ENCODE measurements at regions not wholly inside any gene's neighbourhood (a gene's known extent, or its start where the extent isn't known, plus 50 kb on each side); places are given as distances from the start of the nearest gene placed in this dataset.
"Not testable (repeated sequence)": the region's sequence is repeated elsewhere in the genome, so short reads cannot be mapped to it uniquely, and the experiment has no call there.

DNA sequence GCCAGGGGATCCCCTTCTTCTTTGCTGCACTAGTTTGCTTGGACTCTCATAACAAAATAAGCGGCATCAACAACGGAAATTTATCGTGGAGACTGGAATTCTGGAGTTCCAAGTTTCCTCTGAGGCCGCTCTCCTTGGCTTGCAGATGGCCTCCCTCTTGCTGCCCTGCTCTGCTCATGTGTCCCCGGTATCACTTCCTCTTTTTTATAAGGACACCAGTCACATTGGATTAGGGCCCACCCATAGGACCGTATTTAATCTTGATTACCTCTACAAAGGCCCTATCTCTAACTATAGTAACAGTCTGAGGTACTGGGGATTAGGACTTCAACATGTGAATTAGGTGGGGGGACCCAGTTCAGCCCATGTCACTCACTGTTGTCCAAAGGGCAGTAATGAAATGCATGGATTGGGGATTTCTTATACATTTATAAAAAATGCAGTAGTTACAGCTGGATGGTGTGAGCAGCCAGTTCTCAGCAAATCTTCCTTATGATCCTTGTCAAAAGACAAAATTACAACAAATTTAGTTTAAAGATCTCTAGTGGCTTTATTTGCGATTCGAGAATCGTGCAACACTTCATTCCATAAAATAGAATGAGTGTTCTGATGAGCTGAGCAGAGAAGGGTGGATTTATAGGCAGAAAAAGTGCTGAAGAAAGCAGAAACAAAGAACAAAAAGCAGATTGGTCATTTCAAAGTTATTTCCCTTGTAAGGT lies 59.3 kb upstream of the AKAP12 start:
- intact Hi-C loops (cut with DNase I; ENCODE audit: low total_unique reads): no loop called here
- H3K36me3 ChIP-seq: no peaks in the 10 kb centered on the region

DNA sequence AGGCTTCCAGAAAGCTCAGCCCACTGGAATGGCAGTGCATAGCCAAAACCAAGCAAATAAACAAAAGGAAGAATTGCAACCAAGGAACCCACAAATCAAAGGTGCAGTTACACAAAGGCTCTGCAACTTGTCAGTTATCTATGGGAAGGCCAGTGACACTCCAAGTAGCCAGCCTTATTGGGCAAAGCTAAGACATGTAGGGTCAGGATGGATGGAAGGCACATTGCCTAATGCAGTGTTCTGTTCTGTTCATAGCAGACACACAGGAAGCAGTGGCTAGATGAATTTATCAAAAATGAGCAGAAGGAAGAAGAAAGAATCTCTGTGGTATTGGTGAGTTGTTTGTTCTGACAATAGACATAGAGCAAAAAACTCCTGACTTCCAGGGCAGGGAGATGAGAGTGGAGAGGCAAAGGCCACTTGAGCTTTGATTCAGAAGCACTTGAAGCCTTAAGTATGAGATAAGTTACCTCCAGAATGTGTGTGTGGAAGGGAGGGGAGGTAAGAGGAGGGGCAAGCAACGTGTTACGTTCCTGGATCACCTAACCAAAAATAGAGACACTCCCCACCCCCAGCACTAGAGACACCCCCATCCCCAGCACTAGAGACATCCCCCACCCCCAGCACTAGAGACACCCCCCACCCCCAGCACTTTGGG lies 57.9 kb upstream of the AKAP12 start:
- in situ Hi-C loops (cut with MboI; ENCODE audit: low pct_ligation_motif_present in 1 of 4, low pct_unique_long_range_greater_than_20kb in 1 of 4, low sequenced_read_pairs in 3 of 4) (no loop called here), intact Hi-C loops (cut with DNase I; ENCODE audit: low total_unique reads) (no loop called here)
- WGBS, 2 donors (ENCODE audit: low coverage in 1 of 2): 85 to 90% methylated on average over 2 of the region's 2 CpGs

More for the DNA sequence above, 59.3 kb upstream of the AKAP12 start:
- H3K27ac ChIP-seq: no peak overlapping the region
- in situ Hi-C loops (cut with MboI; ENCODE audit: low pct_ligation_motif_present in 1 of 4, low pct_unique_long_range_greater_than_20kb in 1 of 4, low sequenced_read_pairs in 3 of 4): no loop called here
- TF ChIP-seq EP300 (IDR thresholded peaks at IDR 0.05; ENCODE audit: low read depth) (no peak), POLR2A (IDR thresholded peaks at IDR 0.05) (no peak)
- TF ChIP-seq, protein P1, sequence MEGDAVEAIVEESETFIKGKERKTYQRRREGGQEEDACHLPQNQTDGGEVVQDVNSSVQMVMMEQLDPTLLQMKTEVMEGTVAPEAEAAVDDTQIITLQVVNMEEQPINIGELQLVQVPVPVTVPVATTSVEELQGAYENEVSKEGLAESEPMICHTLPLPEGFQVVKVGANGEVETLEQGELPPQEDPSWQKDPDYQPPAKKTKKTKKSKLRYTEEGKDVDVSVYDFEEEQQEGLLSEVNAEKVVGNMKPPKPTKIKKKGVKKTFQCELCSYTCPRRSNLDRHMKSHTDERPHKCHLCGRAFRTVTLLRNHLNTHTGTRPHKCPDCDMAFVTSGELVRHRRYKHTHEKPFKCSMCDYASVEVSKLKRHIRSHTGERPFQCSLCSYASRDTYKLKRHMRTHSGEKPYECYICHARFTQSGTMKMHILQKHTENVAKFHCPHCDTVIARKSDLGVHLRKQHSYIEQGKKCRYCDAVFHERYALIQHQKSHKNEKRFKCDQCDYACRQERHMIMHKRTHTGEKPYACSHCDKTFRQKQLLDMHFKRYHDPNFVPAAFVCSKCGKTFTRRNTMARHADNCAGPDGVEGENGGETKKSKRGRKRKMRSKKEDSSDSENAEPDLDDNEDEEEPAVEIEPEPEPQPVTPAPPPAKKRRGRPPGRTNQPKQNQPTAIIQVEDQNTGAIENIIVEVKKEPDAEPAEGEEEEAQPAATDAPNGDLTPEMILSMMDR (IDR thresholded peaks at IDR 0.05): no peak
- no peaks in the 10 kb centered on the region for H3K4me1 ChIP-seq
- WGBS, 2 donors (ENCODE audit: low coverage in 1 of 2): 78 to 87% methylated on average over 5 to 9 of the region's 9 CpGs
- no peak for DNase-seq
- H3K4me3 ChIP-seq: no peak overlapping the region
- no peaks in the 10 kb centered on the region for H3K27me3 ChIP-seq
- no peaks in the 10 kb centered on the region for H3K9me3 ChIP-seq

DNA sequence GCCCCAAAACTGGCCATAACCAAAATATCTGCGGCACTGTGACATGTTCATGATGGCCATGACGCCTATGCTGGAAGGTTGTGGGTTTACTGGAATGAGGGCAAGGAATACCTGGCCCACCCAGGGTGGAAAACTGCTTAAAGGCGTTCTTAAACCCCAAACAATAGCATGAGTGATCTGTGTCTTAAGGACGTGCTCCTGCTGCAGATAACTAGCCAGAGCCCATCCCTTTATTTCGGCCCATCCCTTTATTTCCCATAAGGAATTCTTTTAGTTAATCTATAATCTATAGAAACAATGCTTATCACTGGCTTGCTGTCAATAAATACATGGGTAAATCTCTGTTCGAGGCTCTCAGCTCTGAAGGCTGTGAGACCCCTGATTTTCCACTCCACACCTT lies 56.8 kb upstream of the AKAP12 start:
- H3K9me3 ChIP-seq; H3K36me3 ChIP-seq; H3K27me3 ChIP-seq; in situ Hi-C loops (cut with MboI; ENCODE audit: low pct_ligation_motif_present in 1 of 4, low pct_unique_long_range_greater_than_20kb in 1 of 4, low sequenced_read_pairs in 3 of 4); H3K4me1 ChIP-seq; intact Hi-C loops (cut with DNase I; ENCODE audit: low total_unique reads); H3K27ac ChIP-seq; DNase-seq; H3K4me3 ChIP-seq: not testable (repeated sequence)
- 83 to 86% methylated on average over 2 to 6 of the region's 6 CpGs for WGBS, 2 donors (ENCODE audit: low coverage in 1 of 2)

More for the DNA sequence above, 57.9 kb upstream of the AKAP12 start:
- Histone ChIP-seq H3K4me1 (no peaks in the 10 kb centered on the region), H3K27ac (no peak overlapping the region), H3K27me3 (no peaks in the 10 kb centered on the region), H3K36me3 (no peaks in the 10 kb centered on the region), H3K9me3 (no peaks in the 10 kb centered on the region), H3K4me3 (no peak overlapping the region)
- DNase-seq: no peak
- no peak for TF ChIP-seq EP300 (IDR thresholded peaks at IDR 0.05; ENCODE audit: low read depth)
- TF ChIP-seq, protein P1 (IDR thresholded peaks at IDR 0.05): no peak
- TF ChIP-seq POLR2AphosphoS5 (IDR thresholded peaks at IDR 0.05): no peak
- no peak for TF ChIP-seq POLR2A (IDR thresholded peaks at IDR 0.05)

DNA sequence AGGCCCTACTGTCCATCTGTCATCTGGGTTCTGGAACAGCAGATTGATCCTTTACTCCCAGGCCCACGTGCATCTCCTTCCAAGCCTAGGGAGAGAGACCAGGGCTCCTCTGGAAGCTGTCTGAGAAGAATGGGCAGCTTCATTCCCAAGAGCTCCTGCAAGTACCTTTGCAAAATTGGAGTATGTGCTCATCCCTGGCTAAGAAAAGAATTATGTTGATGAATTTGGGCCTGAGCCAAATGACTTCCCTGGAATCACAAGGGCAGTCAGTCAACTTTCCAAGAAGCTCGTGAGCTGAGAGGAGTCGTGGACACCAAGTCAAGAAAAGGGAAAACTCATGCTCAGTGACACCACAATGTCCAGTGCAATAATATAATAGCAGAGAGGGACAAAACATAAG lies 54.6 kb upstream of the AKAP12 start:
- in situ Hi-C loops (cut with MboI; ENCODE audit: low pct_ligation_motif_present in 1 of 4, low pct_unique_long_range_greater_than_20kb in 1 of 4, low sequenced_read_pairs in 3 of 4) (no loop called here), intact Hi-C loops (cut with DNase I; ENCODE audit: low total_unique reads) (no loop called here)
- H3K27ac ChIP-seq: no peak overlapping the region
- no peaks in the 10 kb centered on the region for H3K27me3 ChIP-seq
- no peaks in the 10 kb centered on the region for H3K4me1 ChIP-seq
- H3K9me3 ChIP-seq: no peaks in the 10 kb centered on the region
- no peak for DNase-seq
- 75 to 76% methylated on average over 2 to 3 of the region's 3 CpGs for WGBS, 2 donors (ENCODE audit: low coverage in 1 of 2)
- no peaks in the 10 kb centered on the region for H3K36me3 ChIP-seq
- H3K4me3 ChIP-seq: no peak overlapping the region
- TF ChIP-seq, protein P1 (IDR thresholded peaks at IDR 0.05): no peak
- TF ChIP-seq POLR2AphosphoS5 (IDR thresholded peaks at IDR 0.05) (no peak), POLR2A (IDR thresholded peaks at IDR 0.05) (no peak), EP300 (IDR thresholded peaks at IDR 0.05; ENCODE audit: low read depth) (no peak)
